ENCODE measurements at regions not wholly inside any gene's neighbourhood (a gene's known extent, or its start where the extent isn't known, plus 50 kb on each side); places are given as distances from the start of the nearest gene placed in this dataset.

DNA sequence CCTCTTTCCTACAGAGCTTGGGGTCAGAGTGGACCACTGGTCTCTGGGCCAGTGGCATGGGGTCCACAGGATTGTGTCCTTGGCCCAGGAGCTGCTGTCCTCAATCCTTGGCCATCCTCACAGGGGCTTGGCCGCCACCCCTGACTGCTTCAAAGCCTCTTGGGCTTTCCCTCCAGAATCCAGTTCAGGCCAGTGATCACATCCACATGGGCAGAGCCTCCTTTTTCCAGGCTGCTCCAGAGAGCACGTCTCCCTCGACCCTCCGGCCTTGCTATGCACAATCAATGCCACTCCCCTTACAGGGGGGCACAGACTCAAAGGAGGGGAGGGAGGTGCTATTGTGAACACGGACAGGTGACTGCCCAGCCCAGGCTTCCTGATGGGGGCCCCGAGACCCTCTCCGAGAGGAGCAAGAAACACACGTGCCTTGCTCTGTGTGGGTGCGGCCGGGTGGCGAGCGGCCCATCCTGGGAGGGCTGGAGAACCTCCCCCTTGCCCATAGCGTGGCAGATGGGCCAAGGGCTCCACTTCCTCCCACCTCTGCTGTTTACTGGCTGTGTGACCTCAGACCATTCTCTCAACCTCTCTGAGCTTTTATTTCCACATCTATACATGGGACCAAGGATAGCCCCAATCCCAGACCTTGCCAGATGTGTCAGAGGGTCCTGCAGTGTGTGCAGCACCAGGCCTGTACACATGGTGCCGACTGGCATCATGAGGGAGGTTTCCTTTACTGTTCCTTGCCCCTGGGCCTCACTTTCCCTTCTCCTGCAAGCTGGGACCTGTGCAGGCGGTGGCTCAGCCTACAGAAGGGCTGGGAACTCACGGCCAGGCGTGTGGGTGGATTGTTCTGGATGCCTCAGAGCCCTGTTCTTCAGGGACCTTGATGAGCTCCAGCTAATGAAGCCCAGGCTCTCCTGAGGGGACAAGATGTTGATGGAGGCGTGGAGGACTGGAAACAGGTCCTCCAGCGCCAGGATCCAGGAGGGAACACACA is 229.0 kb upstream of the GSE1 start:
- no peak for DNase-seq

DNA sequence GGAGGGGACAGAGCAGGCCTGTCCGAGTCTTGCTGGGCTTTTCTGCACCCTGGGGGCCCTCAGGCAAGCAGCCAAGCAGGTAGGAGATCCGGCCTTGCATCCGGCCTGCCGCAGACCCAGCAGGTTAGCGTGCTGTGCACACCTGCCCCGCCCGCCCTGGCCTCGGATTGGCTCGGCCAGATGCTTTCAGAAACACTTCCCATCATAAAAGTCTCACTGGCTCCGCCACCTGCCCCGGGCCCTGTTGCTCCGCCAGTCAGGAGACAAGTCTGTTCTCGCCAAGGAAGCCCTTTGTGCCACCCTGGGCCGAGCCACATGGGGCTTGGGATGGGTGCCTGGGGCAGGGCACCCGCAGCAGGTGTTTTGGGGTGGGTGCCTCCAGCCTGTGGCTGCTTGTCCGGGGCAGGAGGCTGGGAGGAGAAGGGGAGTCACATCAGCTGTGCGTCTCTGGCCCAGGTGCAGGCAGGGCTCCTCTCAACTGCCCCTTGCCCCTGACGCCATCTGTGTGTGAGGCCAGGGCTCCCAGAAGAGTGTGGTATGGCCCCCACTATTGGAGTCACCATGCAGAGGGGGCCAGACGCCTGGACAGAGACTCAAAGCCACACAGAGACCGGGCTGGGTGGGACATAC is 228.2 kb upstream of the GSE1 start:
- DNase-seq = no peak

DNA sequence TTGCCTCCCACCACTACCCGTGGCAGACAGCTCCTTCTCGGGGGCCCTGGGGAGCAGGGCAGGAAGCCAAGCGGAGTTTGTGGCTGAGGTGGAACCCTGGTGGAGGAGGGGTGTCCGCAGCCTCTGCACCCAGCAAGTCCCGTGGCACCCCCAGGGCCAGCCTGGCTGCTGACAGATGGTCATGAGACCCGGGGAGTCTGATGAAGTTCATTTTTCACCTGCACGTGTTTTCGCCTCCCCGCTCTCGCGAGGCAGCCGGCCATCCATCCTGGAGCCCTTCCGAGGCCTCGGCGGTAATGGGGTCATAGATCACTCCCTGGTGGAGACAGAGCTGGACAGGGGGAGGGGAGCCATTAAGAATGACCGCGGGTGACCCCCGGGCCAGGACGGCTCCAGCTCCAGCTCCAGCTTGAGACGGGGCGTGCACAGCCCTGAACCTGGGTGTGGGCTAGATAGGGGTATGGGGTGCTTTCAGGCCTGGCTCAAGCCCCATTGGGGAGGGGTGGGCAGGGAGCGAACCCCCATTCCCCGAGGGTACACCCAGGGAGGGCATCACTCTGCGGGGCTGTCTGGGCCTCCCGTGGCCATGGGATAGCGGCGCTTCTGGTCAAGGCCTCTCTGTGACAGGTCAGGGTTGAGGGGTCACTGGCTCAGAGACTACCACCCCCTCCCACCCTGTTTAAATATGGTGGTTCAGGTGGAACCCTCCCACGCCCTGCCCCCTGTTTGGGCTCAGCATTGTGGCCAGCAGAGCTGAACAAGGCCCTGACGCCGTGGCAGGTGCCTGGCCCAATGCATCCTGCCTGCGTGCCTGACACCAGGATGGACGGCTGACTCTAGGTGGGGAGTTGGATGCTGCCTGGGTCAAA is 227.4 kb upstream of the GSE1 start:
- DNase-seq = no peak

DNA sequence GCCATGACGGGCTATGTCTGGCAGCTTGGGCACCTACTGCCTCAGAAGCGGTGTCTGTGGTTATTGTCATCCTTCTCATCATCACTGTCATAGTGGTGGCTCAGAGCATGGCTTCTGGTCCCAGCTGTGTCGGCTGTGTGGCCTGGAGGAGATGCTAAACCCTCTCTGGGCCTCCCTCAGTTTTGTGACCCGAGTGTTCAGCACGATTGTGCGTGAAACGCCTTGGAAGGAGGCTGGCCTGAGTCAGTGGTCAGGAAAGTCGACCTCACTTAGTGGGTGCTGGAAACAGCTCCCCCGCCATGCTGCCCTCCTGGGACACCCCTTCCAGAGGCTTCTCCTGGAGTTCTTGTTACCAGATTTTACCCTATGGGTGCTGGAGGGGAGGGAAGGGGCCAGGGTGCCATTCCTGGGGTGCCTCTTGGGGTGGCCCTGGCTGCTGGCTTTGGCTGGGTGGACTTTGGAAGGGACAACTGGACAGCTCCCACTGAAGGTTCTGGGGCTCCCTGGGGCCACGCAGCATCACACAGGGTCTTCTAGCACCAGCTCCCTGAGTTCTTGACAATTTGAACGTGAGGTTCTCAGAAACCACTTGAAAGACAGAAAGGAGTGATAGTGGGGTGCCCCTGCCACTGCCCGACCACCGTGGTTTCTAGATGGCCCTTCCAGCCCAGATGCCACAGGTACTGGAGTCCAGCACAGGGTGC is 226.5 kb upstream of the GSE1 start:
- DNase-seq = no peak

DNA sequence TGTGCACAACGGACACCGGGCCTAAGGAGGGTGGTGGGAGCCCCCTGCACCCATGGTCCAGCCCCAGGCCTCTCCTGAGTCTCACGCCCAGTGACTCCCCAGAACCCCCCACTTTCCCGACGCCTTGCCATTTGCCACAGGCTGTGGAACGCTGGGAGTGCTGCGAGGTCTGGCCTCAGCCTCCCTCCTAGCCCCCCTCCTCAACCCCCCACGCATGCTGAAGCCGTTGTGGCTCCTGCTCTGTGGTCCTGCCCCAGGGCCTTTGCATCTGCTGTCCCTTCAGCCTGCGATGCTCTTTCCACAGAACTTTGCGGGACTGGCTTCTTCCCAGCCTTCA is 226.0 kb upstream of the GSE1 start:
- no peak for DNase-seq

DNA sequence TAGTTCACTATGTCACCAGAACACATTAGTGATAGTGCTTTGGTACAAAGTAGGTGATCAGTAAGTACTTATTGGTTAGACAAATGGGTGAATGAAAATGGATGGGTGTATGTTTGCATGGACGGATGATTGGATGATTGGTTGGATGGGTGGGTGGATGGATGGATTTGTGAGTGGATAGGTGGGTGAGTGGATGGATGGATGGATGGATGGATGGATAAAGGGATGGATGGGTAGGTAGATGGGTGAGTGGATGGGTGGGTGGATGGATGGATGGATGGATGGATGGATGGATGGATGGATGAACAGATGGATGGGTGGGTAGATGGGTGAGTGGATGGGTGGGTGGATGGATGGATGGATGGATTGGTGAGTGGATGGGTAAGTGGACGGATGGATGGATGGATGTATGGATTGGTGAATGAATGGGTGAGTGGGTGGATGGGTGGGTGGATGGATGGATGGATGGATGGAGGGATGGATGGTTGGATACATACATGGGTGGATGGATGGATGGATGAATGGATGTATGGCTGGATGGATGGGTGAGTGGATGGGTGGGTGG is 225.3 kb upstream of the GSE1 start:
- DNase-seq = no peak

DNA sequence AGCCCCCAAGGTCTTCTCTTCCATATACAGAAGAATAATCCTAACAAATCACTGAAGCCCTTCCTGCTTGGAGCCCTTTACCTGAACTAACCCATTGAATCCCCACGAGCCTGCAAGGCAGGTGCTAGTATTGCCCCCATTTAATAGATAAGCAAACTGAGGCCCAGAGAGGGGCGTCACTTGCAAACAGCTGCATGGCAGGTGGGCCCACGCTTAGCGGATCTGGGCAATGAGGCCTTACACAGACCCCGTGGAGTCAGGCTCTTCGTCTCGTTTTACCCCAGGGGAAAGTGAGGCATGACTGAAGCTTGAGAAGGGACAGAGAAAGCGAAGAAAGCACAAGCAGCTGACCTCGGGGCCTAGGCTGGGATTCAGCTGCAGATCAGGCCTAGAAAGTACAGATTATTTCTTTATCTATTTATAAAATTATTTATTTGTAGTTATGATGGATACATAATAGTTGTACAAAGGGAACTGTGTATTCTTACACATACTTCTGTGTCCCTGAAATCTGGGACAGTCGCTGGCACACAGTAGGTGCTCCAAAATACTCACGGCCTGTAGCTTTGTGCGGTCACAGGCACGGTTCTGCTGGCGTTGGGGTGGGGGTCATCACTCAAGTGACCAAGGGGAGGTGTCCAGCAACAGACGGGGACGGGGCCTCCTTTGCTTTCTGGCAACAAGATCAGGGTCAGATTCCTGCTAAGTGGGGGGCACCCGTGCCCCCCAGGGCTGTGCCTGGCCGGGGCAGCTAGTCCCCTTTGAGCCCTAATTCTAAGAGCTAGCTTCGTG is 223.2 kb upstream of the GSE1 start:
- DNase-seq = no peak

DNA sequence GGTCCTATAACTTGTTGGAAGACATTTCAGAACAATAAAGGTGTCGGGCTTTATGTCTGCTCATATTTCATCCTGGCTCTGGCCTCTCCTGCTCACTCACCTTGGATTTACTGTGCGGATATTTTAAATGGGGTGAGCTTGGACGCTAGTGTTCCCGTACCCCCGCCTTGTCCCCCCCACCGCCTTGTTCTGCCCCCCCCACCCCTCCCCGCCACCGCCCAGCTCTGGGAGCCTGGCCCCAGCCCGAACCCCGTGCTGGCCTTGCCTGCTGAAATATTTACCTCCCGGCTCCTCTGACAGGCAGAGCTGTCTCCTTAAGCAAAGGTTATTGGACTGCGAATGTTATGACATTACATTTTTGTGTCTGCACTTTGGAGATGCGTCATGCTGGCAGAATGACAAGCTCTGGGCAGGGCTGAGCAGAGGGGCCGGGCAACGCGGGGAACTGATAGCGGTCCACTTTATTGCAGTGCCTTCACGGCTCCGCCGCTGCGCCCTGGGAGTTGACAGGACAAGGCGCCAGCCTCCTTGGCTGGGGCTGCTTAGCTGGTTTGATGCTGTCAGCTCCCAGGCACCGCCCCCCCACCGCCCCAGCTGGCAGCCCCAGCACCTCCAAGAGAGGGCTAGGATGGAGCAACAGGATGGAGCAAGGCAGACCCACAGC is 222.5 kb upstream of the GSE1 start:
- DNase-seq = no peak

DNA sequence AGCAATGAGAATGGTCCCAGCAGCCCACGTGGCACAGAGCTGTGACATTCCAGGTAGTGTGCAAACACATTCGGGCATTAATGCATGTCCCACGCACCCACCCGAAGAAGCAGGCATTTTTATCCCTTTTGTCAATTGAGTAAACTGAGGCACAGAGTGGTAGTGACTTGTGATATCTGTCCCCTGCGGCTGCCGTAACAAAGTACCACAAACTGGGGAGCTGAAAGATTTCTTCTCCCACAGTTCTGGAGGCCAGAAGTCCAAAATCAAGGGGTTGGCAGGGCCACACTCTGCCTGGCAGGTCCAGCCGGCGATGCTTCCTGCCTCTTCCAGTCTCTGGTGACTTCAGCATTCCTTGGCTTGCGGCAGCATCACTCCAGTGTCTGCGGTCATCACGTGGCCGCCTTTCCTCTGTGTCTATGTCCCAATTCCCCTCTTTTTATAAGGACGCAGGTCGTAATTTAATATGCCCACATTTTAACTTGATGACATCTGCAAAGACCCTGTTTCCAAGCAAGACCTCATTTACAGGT is 221.9 kb upstream of the GSE1 start:
- DNase-seq = no peak

DNA sequence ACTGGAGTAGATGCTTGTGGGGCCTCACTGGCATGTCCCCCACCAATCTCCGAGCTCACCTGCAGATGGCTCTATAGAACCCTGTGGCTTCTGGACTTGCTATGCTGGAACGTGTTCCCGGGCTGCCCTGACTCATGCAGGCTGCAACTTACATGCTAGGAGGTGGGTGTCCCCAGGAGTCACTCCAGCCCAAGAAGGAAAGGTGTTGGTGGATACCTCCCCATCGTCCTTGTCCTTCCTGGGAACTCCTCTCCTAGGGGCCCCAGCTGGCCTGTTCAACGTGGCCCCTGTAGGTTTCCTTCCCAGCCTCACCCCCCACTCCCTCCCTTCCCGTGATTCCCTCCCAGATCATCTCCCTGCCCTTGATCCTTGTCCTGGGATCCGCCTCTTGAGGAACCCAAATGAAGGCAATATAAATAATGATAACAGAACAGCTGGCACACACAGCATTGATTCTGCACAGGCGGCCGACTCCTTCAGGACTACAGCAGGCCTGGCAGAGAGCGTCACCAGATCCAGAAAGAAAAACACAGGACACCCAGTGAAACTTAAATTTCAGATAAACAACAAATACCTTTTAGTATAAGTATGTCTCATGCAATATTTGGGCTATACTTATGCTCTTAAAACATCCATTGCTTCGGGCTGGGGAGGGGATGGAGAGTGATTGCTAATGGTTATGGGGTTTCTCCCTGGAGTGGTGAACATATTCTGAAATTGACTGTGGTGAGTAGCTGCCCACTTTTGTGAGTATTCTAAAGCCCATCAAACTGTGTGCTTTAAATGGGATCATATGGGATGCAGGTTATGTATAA is 221.1 kb upstream of the GSE1 start:
- no peak for DNase-seq

DNA sequence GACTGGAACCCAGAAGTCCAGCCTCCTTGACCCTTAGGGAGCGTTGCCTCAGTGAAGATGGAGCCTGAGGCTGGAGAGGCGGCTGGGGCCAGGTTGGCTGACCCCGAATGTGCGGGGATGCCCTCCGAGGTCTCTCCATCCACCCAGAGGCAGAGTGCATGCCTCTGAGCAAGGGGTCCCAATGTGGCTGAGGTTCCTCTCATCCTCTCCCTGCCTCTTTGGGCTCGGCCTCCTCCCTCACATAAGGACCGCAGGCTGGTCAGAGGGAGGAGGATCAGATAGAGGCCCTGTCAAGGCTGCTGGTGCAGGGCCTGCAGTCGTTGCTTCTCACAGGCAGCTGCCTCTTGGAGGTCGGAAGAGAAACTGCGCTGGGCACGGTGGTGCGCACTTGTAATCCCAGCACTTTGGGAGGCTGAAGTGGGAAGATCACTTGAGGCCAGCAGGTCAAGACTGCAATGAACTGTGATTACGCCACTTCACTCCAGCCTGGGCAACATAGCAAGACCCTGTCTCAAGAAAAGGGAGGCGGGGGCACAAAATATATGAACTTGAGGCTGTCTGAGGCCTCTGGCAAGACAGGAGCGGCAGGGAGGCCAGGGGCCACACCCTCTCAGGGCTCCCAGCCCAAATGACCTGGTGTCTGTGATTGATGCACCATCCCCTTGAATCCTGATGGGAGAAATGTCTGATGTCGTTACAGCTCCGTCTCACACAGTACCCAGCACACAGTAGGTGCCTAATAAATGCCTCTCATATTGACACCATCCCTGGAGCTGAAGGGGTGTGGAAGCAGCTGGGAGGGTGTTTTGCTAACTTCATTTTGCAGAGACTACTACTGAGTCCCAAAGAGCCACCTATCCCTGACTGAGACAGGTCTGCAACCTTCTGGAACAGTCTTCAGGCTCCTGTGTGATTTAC is 220.1 kb upstream of the GSE1 start:
- DNase-seq = no peak

DNA sequence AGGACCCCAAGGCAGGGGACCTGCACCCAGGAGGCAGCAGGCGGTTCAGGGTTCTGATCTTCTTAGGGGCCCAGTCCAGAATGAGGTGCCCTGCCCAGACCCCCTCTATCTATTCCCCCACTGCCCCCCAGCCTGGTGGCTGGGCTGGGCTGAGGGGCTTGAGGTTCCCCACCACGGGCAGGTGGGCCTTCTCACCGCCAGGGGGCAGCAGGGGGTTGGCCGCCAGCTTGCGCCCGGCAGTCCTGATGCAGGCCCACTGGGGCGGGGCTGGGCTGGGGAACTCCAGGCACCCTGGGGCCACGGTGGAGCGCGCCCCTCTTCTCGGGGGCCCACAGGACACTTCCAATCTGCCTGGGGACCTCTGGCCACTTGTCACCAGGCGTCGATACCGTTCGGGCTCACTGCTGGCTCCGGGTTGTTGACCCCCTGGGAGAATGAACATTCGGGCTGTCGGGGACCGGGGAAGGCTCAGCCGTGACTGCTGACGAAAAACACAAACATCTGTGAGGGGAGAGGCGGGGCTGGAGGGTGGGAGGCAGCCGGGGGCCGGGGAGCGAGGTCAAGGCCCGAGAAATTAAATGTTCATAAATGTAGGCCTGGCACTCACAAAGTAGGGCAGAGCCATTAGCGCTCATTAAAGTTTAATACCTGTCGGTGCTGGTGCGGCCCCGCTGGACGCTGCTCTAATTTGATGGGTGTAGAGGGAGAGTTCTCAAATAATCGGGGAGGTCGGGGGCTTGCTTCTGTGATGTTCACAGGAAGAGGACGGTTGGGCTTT is 219.3 kb upstream of the GSE1 start:
- peak; percentile 74 for DNase-seq

DNA sequence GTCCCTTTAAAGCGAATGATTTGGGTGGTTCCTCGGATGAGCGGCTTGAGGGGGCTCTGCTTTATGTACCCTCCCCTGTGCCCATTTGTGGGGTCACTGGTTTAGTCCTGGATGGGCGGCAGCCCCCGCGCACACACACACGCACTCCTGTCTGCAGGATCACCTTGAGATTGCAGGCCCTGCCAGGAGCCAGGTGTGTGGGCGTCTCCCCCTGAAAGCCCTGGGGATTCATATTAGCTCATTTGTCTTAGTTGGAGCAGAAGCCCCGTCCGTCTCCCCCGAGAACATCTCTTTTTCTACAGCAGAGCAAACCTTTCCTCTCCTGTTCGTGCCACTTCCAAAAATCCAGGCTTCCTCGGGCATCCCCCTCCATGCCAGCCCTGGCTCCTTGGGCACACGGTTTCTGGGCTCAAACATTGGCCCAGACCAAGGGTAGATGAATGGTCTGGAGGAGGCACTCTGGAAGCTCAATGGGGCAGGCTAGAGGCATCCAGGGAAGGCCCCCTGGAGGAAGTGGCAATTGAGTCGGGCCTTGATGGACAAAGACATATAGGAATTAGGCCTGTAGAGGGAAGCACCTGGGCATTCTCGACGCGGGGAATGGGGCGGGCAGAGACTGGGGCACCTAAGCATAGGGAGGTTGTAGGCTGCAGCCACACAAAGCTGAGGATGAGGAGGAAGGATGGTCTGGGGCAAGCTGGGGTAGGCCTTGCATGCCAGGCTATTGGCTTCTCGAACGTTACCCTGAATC is 218.5 kb upstream of the GSE1 start:
- no peak for DNase-seq

DNA sequence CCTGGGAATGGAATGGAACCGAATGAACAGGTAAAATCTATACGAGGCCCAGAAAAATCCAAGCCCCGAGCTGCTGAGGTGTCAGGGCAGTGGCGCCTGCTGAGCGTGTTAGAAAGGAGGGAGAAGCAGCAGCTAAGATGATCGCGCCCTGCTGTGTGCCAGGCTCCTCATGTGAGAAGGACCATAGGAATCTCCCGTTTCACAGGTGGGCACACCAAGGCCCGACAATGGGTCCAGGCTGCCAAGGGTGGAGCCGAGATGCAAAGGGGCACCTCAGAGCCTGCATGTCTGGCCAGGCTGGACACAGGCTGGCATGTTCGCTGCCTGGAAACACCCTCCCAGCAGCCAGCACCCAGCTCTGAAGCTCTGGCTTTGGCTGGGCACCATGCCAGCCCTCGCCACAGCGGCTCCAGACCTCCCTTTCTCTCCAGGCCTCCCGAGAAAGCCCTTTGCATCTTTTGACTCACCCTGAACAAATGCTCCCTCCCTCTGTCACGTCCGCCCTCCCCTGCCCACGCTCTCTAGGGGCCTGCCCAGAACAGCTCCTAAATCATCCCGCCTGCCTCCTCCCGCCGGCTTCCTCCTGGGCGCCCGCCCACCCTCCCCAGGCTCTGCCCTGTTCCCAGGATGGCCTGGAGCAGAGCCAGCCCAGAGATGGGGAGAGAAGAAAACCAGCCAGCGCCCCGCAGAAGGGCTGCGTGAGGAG is 217.8 kb upstream of the GSE1 start:
- DNase-seq = no peak

DNA sequence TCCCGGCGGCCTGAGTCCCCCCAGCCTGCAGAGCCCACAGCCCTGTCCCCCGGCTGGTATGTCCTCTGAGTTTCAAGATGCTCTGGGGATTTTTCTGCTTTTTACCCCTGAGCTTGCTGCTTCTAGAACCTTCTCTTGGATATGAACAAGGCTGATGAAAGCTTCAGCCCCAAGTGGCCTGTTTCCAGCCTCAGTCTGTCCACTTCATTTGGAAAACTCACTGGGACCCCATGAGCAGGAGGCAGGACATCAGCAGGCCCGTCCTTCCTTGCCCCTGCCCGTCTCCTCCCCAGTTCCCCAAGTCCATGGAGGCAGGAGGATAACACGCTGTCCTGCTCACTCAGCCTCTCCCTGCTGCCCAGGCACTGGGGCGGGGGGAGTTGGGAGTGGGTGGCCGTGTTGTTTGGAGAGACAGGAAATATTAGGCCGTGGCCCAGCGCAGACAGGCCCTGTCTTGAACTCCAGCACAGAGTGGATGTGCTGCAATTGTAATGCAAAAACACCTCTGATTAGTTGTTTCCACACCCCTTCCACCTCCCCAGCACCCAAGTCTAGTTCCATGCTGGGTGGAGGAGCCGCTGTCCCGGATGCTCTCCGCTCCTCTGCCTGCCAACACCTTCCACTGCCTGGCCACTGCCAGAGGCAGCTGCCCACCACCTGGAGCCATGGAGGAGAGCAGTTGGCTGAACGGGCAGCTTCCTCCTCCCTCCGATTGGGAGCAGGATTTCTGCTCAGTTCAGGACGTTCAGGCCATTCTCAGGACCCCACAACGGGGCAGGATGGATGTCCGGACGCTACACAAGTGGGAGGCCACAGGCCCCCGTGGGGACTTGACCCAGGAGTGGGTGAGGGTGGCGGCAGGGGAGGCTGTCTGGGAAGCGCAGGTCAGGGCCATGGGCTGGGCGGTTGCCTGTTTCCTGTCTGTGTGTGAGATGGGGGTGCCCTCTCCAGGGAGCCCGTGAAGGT is 216.9 kb upstream of the GSE1 start:
- DNase-seq = no peak
